A549 (cell line): ENCODE measurements at regions not wholly inside any gene's neighbourhood (a gene's known extent, or its start where the extent isn't known, plus 50 kb on each side); places are given as distances from the start of the nearest gene placed in this dataset.

Source experiments
- ATAC-seq, 2 experiments: fragments of 200-7000 bp in 1 of 2; fragments of >200 bp in 1 of 2; cut with Nextera tagmentation in 1 of 2; cut with Tn5 transposase in 1 of 2; 3 replicates each; pipeline versions ENCODE4 v1.8.0 to v1.9.1; 2018 to 2020; ENCODE audit warnings: mild to moderate bottlenecking in 1 of 2, moderate library complexity in 1 of 2
- CTCF ChIA-PET: fragments of 300-600 bp; sonication (Branson Sonifier 250); formaldehyde crosslinking; extraction: SDS; loops from one replicate; lab custom pipeline; 2021; ENCODE audit warnings: antibody characterized with exemption, inconsistent platforms; lab: Yijun Ruan, JAX
- POLR2A ChIA-PET: fragments of 350-600 bp; formaldehyde crosslinking; extraction: SDS; loops from one replicate; lab custom pipeline; 2021; ENCODE audit warnings: antibody characterized with exemption, inconsistent platforms; lab: Yijun Ruan, JAX
- DNase-seq, 2 experiments: peaks; one replicate each; pipeline versions ENCODE4 v3.0.0 to v3.0.0-alpha.2; 2011 to 2016; ENCODE audit warnings: low read depth in 1 of 2, low spot score in 1 of 2
- FAIRE-seq: peaks from 2 replicates; lab custom pipeline; 2011; peaks lifted over from hg19 to GRCh38; lab: Jason Lieb, UNC
- H3K27ac ChIP-seq, 2 experiments: fragments of >200 bp; sonication (Bioruptor Twin); formaldehyde crosslinking; 3 replicates each; pipeline ENCODE4 v1.5.1; 2016 to 2017
- H3K4me1 ChIP-seq: fragments of >200 bp; sonication (Bioruptor Twin); formaldehyde crosslinking; 3 replicates; pipeline ENCODE4 v1.6.1; 2016
- H3K4me2 ChIP-seq: fragments of >200 bp; sonication (Bioruptor Twin); formaldehyde crosslinking; 3 replicates; pipeline ENCODE4 v1.6.1; 2016
- H3K4me3 ChIP-seq: fragments of >200 bp; sonication (Bioruptor Twin); formaldehyde crosslinking; 3 replicates; pipeline ENCODE4 v1.5.1; 2016
- H3K9me3 ChIP-seq: fragments of >200 bp; sonication (Bioruptor Twin); formaldehyde crosslinking; 3 replicates; pipeline ENCODE4 v1.6.1; 2016
- BHLHE40 ChIP-seq: IDR thresholded peaks from 2 replicates; pipeline ENCODE4 v1.6.1; 2012; ENCODE audit warnings: low read depth, low read length, inconsistent platforms
- CHD2 ChIP-seq: fragments of 150-350 bp; IDR thresholded peaks from 2 replicates; pipeline ENCODE4 v1.6.1; 2014; ENCODE audit warnings: low read length; ENCODE audit not compliant: partially characterized antibody
- CHD4 ChIP-seq: fragments of 200-600 bp; sonication (generic); IDR thresholded peaks from 2 replicates; pipeline ENCODE4 v1.6.1; 2016; ENCODE audit warnings: antibody characterized with exemption, mild to moderate bottlenecking, borderline replicate concordance
- CTCF ChIP-seq: fragments of >200 bp; sonication (Bioruptor Twin); formaldehyde crosslinking; IDR thresholded peaks from 3 replicates; pipeline ENCODE4 v1.5.1; 2016
- ELK1 ChIP-seq: fragments of 150-350 bp; IDR thresholded peaks from 2 replicates; pipeline ENCODE4 v1.6.1; 2014; ENCODE audit warnings: low read depth, mild to moderate bottlenecking, low read length
- EP300 ChIP-seq, 2 experiments: fragments of >200 bp; sonication (Bioruptor Twin); formaldehyde crosslinking; IDR thresholded peaks; 2 replicates in 1 of 2; 3 replicates in 1 of 2; pipeline ENCODE4 v1.6.1; 2016 to 2017
- ESRRA ChIP-seq: fragments of 150-350 bp; IDR thresholded peaks from 2 replicates; pipeline ENCODE4 v1.6.1; 2014; ENCODE audit warnings: mild to moderate bottlenecking, low read length, borderline replicate concordance
- HEYL ChIP-seq: fragments of 250-450 bp; sonication (Bioruptor Pico); IDR thresholded peaks from 2 replicates; pipeline ENCODE4 v1.8.0; 2021; ENCODE audit warnings: mild to moderate bottlenecking, moderate library complexity
- HMGXB4 ChIP-seq: fragments of 250-450 bp; sonication (Bioruptor Pico); IDR thresholded peaks from 2 replicates; pipeline ENCODE4 v1.5.0; 2021; ENCODE audit warnings: mild to moderate bottlenecking, moderate library complexity, borderline replicate concordance
- JUN ChIP-seq, 2 experiments: fragments of >200 bp; sonication (Bioruptor Twin); formaldehyde crosslinking; IDR thresholded peaks; 2 replicates in 1 of 2; 3 replicates in 1 of 2; pipeline ENCODE4 v1.6.1; 2016 to 2017
- KDM1A ChIP-seq: fragments of 200-600 bp; sonication (generic); IDR thresholded peaks from 2 replicates; pipeline ENCODE4 v1.6.1; 2016; ENCODE audit warnings: low read depth, mild to moderate bottlenecking
- MAFK ChIP-seq: fragments of 450-650 bp; IDR thresholded peaks from 2 replicates; pipeline ENCODE4 v1.6.1; 2014; ENCODE audit not compliant: partially characterized antibody
- MYC ChIP-seq: IDR thresholded peaks from 2 replicates; pipeline ENCODE4 v1.6.1; 2012; ENCODE audit warnings: mild to moderate bottlenecking, inconsistent platforms, low read length, improper control_type of control experiment, borderline replicate concordance
- NPAS2 ChIP-seq: fragments of 250-450 bp; sonication (Bioruptor Pico); IDR thresholded peaks from 2 replicates; pipeline ENCODE4 v1.8.0; 2022; ENCODE audit warnings: mild to moderate bottlenecking, moderate library complexity, borderline replicate concordance
- PHF8 ChIP-seq: fragments of 200-600 bp; sonication (generic); IDR thresholded peaks from 2 replicates; pipeline ENCODE4 v1.6.1; 2016; ENCODE audit warnings: low read depth, mild to moderate bottlenecking, antibody characterized with exemption, moderate library complexity, borderline replicate concordance
- POLR2A ChIP-seq: IDR thresholded peaks from 2 replicates; pipeline ENCODE4 v1.6.1; 2012; ENCODE audit warnings: mild to moderate bottlenecking, low read length
- RARB ChIP-seq: fragments of 250-450 bp; sonication (Bioruptor Pico); IDR thresholded peaks from 2 replicates; pipeline ENCODE4 v1.8.0; 2021; ENCODE audit warnings: mild to moderate bottlenecking, moderate library complexity
- TFCP2L1 ChIP-seq: fragments of 250-450 bp; sonication (Bioruptor Pico); IDR thresholded peaks from 2 replicates; pipeline ENCODE4 v1.5.0; 2021; ENCODE audit warnings: mild to moderate bottlenecking
- USF2 ChIP-seq: fragments of 450-650 bp; IDR thresholded peaks from 2 replicates; pipeline ENCODE4 v1.6.1; 2014; ENCODE audit warnings: antibody characterized with exemption
- ZC3H11A ChIP-seq: fragments of 450-650 bp; IDR thresholded peaks from 2 replicates; pipeline ENCODE4 v1.6.1; 2014; ENCODE audit warnings: antibody characterized with exemption, mild to moderate bottlenecking
- WGBS: methylation state at CpG from one replicate; pipeline ENCODE4 v1.1.6; 2017; ENCODE audit errors: missing lambda C conversion rate; 5-methylcytosine and 5-hydroxymethylcytosine counted together
- TF ChIP-seq, protein P1 (sequence below): IDR thresholded peaks from 2 replicates; pipeline ENCODE4 v1.6.1; 2012
- TF ChIP-seq, protein P2 (sequence below): fragments of >200 bp; sonication (Bioruptor Twin); formaldehyde crosslinking; IDR thresholded peaks from 3 replicates; pipeline ENCODE4 v1.6.1; 2016

DNA sequence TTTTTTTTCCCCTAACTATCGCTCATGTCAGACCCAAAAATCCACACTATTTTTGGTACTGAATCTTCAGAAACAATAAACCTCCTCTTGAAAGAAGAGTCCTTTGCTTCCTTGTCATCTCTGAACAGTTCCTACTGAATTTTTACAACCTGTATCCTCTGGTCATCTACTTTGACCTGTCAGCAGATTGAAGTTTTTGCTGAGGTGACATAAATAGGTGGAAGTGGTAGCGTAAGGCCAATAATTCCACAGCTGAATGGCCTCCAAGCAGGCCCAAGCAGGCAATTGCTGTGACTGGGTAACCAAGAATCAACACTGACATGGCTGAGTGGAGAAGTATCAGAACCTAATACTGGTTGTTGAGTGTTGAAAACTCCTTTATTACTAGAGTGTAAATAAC is 117.4 kb upstream of the MAGI2 start:
- TF ChIP-seq MAFK (peak; percentile 93), CHD2 (no peak), KDM1A (no peak)
- Histone ChIP-seq H3K27ac (no peak overlapping the region), H3K4me3 (no peak overlapping the region), H3K4me1 (no peaks in the 10 kb centered on the region), H3K9me3 (no peaks in the 10 kb centered on the region), H3K4me2 (no peak overlapping the region)
- 92% methylated on average over 2 of the region's 2 CpGs for WGBS
- CTCF ChIA-PET, result interaction anchor here (1.5 kb wide), 1 partner anchor 97 kb away, joined by 3 read pairs; no protein-coding TSS in a partner anchor
- no peak for ATAC-seq
- FAIRE-seq, result no peak
- DNase-seq, result no peak
- POLR2A ChIA-PET, result no interaction called here

GRCh38 chr7:79563821-79564522 is 110.5 kb upstream of the MAGI2 start:
- H3K9me3 ChIP-seq, result no peaks in the 10 kb centered on the region
- TF ChIP-seq MYC (no peak), RARB (CRISPR knock-in tag) (no peak), ZC3H11A (peak; percentile 61), TFCP2L1 (no peak)
- H3K4me2 ChIP-seq, result no peak overlapping the region
- no peak overlapping the region for H3K27ac ChIP-seq
- WGBS, result 92% methylated on average over 2 of the region's 2 CpGs
- ATAC-seq (no peak), FAIRE-seq (no peak), DNase-seq (no peak)
- ChIA-PET POLR2A (no interaction called here), CTCF (interaction anchor here (1.0 kb wide), 1 partner anchor 10 kb away, joined by 3 read pairs; no protein-coding TSS in a partner anchor)
- H3K4me3 ChIP-seq, result no peak overlapping the region
- no peaks in the 10 kb centered on the region for H3K4me1 ChIP-seq

GRCh38 chr7:79555571-79555970 is 102.1 kb upstream of the MAGI2 start:
- FAIRE-seq (no peak), DNase-seq (no peak), ATAC-seq (no peak)
- POLR2A ChIA-PET, result no interaction called here
- 85% methylated on average over 1 of the region's 1 CpG for WGBS
- Histone ChIP-seq H3K4me2 (no peak overlapping the region), H3K4me1 (0 out of 3 replicates have a peak, but pooled peaks cover 3% of the 10 kb centered on the region), H3K9me3 (no peaks in the 10 kb centered on the region), H3K27ac (no peak overlapping the region)
- TF ChIP-seq CTCF (no peak), JUN (IDR thresholded peaks at IDR 0.05) (no peak), HMGXB4 (no peak), HEYL (CRISPR knock-in tag) (no peak), BHLHE40 (no peak), POLR2A (no peak), ELK1 (no peak), USF2 (no peak), NPAS2 (CRISPR knock-in tag) (no peak), PHF8 (no peak), CHD4 (no peak), TFCP2L1 (no peak), EP300 (IDR thresholded peaks at IDR 0.05) (no peak), ESRRA (no peak)
- TF ChIP-seq, protein P1, sequence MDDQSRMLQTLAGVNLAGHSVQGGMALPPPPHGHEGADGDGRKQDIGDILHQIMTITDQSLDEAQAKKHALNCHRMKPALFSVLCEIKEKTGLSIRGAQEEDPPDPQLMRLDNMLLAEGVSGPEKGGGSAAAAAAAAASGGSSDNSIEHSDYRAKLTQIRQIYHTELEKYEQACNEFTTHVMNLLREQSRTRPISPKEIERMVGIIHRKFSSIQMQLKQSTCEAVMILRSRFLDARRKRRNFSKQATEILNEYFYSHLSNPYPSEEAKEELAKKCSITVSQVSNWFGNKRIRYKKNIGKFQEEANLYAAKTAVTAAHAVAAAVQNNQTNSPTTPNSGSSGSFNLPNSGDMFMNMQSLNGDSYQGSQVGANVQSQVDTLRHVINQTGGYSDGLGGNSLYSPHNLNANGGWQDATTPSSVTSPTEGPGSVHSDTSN, result no peak
- TF ChIP-seq, protein P2, sequence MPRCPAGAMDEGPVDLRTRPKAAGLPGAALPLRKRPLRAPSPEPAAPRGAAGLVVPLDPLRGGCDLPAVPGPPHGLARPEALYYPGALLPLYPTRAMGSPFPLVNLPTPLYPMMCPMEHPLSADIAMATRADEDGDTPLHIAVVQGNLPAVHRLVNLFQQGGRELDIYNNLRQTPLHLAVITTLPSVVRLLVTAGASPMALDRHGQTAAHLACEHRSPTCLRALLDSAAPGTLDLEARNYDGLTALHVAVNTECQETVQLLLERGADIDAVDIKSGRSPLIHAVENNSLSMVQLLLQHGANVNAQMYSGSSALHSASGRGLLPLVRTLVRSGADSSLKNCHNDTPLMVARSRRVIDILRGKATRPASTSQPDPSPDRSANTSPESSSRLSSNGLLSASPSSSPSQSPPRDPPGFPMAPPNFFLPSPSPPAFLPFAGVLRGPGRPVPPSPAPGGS, result no peak
- TF ChIP-seq, all 56 proteins: peak for 0
- H3K4me3 ChIP-seq, result no peak overlapping the region
- CTCF ChIA-PET, result no interaction called here
